Keratinocyte (primary cell): ENCODE measurements at regions not wholly inside any gene's neighbourhood (a gene's known extent, or its start where the extent isn't known, plus 50 kb on each side); places are given as distances from the start of the nearest gene placed in this dataset.

ENCODE experiments used
- DNase-seq: peaks from one replicate; pipeline ENCODE4 v3.0.0-alpha.2; 2011; ENCODE audit warnings: low read depth, missing footprints, low spot score
- FAIRE-seq: peaks from 2 replicates; lab custom pipeline; 2011; peaks lifted over from hg19 to GRCh38; lab: Jason Lieb, UNC
- H2AFZ ChIP-seq: 2 replicates; pipeline ENCODE4 v1.6.0; 2012; ENCODE audit warnings: low read length, control low read depth, inconsistent platforms; ENCODE audit not compliant: control insufficient read depth
- H3K27ac ChIP-seq: 2 replicates; pipeline ENCODE4 v1.5.1; 2011; ENCODE audit warnings: low read length; ENCODE audit not compliant: control insufficient read depth, insufficient read depth
- H3K27me3 ChIP-seq: 3 replicates; pipeline ENCODE4 v1.6.0; 2011; ENCODE audit warnings: low read length; ENCODE audit not compliant: control insufficient read depth, insufficient read depth; ENCODE audit errors: extremely low read depth
- H3K36me3 ChIP-seq, 2 experiments: 2 replicates in 1 of 2; 3 replicates in 1 of 2; pipeline ENCODE4 v1.5.1; 2011; ENCODE audit warnings: low read length in 2 of 2, mild to moderate bottlenecking in 1 of 2; ENCODE audit not compliant: control insufficient read depth in 2 of 2, insufficient read depth in 2 of 2; ENCODE audit errors: extremely low read depth in 1 of 2
- H3K4me1 ChIP-seq: 3 replicates; pipeline ENCODE4 v1.5.1; 2011; ENCODE audit warnings: low read length; ENCODE audit not compliant: control insufficient read depth, insufficient read depth; ENCODE audit errors: extremely low read depth
- H3K4me2 ChIP-seq: 3 replicates; pipeline ENCODE4 v1.6.0; 2011; ENCODE audit warnings: low read depth, low read length; ENCODE audit not compliant: control insufficient read depth, insufficient read depth; ENCODE audit errors: extremely low read depth
- H3K4me3 ChIP-seq, 3 experiments: fragments of 200-600 bp in 1 of 3; sonication (generic) in 1 of 3; 2 replicates in 2 of 3; 3 replicates in 1 of 3; pipeline ENCODE4 v1.5.1; 2011 to 2016; ENCODE audit warnings: low read length in 3 of 3, mild to moderate bottlenecking in 3 of 3, control low read depth in 2 of 3, inconsistent platforms in 1 of 3, low read depth in 1 of 3, mixed read lengths in 1 of 3, mixed run types in 1 of 3, moderate library complexity in 1 of 3; ENCODE audit not compliant: control insufficient read depth in 2 of 3, insufficient read depth in 2 of 3; ENCODE audit errors: extremely low read depth in 1 of 3
- H3K79me2 ChIP-seq: 2 replicates; pipeline ENCODE4 v1.6.0; 2012; ENCODE audit warnings: low read length; ENCODE audit not compliant: control insufficient read depth, insufficient read depth
- H3K9ac ChIP-seq: 3 replicates; pipeline ENCODE4 v1.6.0; 2011; ENCODE audit warnings: low read length; ENCODE audit not compliant: control insufficient read depth, insufficient read depth; ENCODE audit errors: extremely low read depth
- H3K9me1 ChIP-seq: 3 replicates; pipeline ENCODE4 v1.6.0; 2011; ENCODE audit warnings: low read length; ENCODE audit not compliant: control insufficient read depth, insufficient read depth; ENCODE audit errors: extremely low read depth
- H3K9me3 ChIP-seq: 2 replicates; pipeline ENCODE4 v1.5.1; 2012; ENCODE audit warnings: low read depth, low read length; ENCODE audit not compliant: control insufficient read depth
- H4K20me1 ChIP-seq: 3 replicates; pipeline ENCODE4 v1.6.0; 2011; ENCODE audit warnings: low read length; ENCODE audit not compliant: control insufficient read depth, insufficient read depth; ENCODE audit errors: extremely low read depth
- EZH2 ChIP-seq: IDR thresholded peaks from one replicate; pipeline ENCODE4 v1.6.1; 2012; ENCODE audit warnings: inconsistent platforms, mild to moderate bottlenecking, low read length, moderate library complexity
- dilution Hi-C: fragments of 300-500 bp; cut with MboI; formaldehyde crosslinking; loops from one replicate; pipeline ENCODE4 v1.7.0; 2020; ENCODE audit warnings: low sequenced_read_pairs; ENCODE audit not compliant: extremely low pct_ligation_motif_present
- TF ChIP-seq, protein P1 (sequence below), 3 experiments: IDR thresholded peaks in 1 of 3; conservative IDR thresholded peaks in 1 of 3; optimal IDR thresholded peaks in 1 of 3; 2 replicates in 2 of 3; 3 replicates in 1 of 3; pipeline versions ENCODE3 to v1.5.1; 2011; ENCODE audit warnings: low read length in 3 of 3, mild to moderate bottlenecking in 3 of 3, moderate library complexity in 2 of 3, control low read depth in 1 of 3, inconsistent platforms in 1 of 3; ENCODE audit not compliant: insufficient read depth in 2 of 3; ENCODE audit errors: extremely low read depth in 1 of 3

DNA sequence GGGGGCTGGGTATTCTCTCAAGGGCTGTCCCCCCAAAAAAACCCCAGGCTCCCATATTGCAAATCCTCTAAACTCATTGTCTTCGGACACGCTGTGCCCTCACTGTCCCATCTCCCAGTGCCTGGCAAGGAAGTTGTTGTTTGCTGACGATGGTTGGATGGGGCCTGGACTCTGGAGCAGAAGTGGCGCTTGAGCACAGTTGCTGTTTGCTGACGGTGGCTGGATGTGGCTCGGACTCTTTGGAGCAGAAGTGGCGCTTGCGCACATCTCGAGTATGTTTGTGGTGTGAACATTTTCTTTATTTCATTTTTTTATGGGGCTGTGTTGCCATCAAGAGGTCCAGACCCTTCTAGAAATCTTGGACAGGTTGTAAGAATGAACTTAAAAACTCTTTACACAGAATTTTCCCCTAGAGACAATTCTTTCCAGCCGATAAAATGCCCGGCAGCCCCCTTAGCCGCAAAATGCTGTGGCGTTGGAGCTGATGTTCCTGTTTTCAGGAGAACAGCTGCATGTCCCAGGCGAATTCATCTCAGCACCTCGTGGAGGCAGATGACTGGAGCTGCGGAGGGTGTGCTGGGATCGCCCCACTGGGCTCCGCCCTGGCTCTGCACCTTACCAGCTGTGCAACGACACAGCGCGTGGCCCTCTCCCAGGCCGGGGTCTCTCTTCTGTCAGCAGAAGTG is 1167.4 kb downstream of the BRD1 start:
- Histone ChIP-seq H3K9me1 (no peaks in the 10 kb centered on the region), H3K27me3 (no peaks in the 10 kb centered on the region), H3K4me1 (no peaks in the 10 kb centered on the region), H2AFZ (no peak overlapping the region), H3K79me2 (no peaks in the 10 kb centered on the region), H3K4me3 (no peak overlapping the region), H3K9ac (no peak overlapping the region), H3K4me2 (no peak overlapping the region), H3K9me3 (peaks cover 23% of the 10 kb centered on the region), H4K20me1 (no peaks in the 10 kb centered on the region), H3K27ac (no peak overlapping the region), H3K36me3 (no peaks in the 10 kb centered on the region)
- TF ChIP-seq, protein P1, sequence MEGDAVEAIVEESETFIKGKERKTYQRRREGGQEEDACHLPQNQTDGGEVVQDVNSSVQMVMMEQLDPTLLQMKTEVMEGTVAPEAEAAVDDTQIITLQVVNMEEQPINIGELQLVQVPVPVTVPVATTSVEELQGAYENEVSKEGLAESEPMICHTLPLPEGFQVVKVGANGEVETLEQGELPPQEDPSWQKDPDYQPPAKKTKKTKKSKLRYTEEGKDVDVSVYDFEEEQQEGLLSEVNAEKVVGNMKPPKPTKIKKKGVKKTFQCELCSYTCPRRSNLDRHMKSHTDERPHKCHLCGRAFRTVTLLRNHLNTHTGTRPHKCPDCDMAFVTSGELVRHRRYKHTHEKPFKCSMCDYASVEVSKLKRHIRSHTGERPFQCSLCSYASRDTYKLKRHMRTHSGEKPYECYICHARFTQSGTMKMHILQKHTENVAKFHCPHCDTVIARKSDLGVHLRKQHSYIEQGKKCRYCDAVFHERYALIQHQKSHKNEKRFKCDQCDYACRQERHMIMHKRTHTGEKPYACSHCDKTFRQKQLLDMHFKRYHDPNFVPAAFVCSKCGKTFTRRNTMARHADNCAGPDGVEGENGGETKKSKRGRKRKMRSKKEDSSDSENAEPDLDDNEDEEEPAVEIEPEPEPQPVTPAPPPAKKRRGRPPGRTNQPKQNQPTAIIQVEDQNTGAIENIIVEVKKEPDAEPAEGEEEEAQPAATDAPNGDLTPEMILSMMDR (optimal IDR thresholded peaks at IDR 0.05 in 1 of 3, IDR thresholded peaks at IDR 0.05 in 1 of 3, conservative IDR thresholded peaks at IDR 0.05 in 1 of 3; ENCODE audit: extremely low read depth in 1 of 3, insufficient read depth in 2 of 3, low read length in 3 of 3): no peak
- no peak for TF ChIP-seq EZH2
- FAIRE-seq: no peak
- no peak for DNase-seq
- dilution Hi-C loops: no loop called here

DNA sequence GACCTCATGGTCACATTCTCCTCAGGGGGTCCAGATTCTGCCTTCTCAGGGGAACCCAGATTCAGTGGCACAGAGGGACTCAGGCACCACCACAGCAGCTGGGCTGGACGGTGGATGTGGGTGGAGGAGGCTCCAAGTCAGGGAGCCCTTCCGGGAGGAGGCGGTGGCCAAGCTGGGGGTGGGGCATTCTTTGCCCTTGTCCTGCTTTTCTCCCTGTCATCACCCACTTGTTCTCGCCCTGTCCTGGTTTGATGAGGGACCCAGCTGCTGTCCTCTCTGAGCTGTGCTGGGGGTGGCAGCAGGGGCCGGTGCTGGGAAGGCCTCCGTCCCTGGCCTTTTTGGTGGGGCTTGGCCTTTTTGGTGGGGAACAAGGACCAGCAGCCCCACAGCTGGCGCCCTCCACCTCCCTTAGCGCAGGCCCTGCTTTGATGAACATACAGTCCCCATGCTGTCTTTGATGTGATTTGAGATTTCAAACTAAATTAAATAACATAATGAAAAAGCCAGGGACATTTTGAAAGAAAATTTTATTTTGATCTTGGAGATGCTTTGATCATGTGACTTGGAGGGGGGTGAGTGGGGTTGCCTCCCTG is 1168.2 kb downstream of the BRD1 start:
- TF ChIP-seq EZH2: no peak
- TF ChIP-seq, protein P1 (optimal IDR thresholded peaks at IDR 0.05 in 1 of 3, IDR thresholded peaks at IDR 0.05 in 1 of 3, conservative IDR thresholded peaks at IDR 0.05 in 1 of 3; ENCODE audit: extremely low read depth in 1 of 3, insufficient read depth in 2 of 3, low read length in 3 of 3): no peak
- H3K9me1 ChIP-seq: no peaks in the 10 kb centered on the region
- H4K20me1 ChIP-seq: no peaks in the 10 kb centered on the region
- no peaks in the 10 kb centered on the region for H3K27me3 ChIP-seq
- no peak overlapping the region for H3K27ac ChIP-seq
- peaks cover 21% of the 10 kb centered on the region for H3K9me3 ChIP-seq
- no peaks in the 10 kb centered on the region for H3K79me2 ChIP-seq
- DNase-seq: no peak
- no peak for FAIRE-seq
- H3K4me2 ChIP-seq: no peak overlapping the region
- H3K4me1 ChIP-seq: no peaks in the 10 kb centered on the region
- no peaks in the 10 kb centered on the region for H3K36me3 ChIP-seq
- no peak overlapping the region for H3K4me3 ChIP-seq
- no peak overlapping the region for H2AFZ ChIP-seq
- dilution Hi-C loops: no loop called here
- H3K9ac ChIP-seq: no peak overlapping the region
